ENCODE measurements at regions not wholly inside any gene's neighbourhood (a gene's known extent, or its start where the extent isn't known, plus 50 kb on each side); places are given as distances from the start of the nearest gene placed in this dataset.
"Not testable (repeated sequence)": the region's sequence is repeated elsewhere in the genome, so short reads cannot be mapped to it uniquely, and the experiment has no call there.

DNA sequence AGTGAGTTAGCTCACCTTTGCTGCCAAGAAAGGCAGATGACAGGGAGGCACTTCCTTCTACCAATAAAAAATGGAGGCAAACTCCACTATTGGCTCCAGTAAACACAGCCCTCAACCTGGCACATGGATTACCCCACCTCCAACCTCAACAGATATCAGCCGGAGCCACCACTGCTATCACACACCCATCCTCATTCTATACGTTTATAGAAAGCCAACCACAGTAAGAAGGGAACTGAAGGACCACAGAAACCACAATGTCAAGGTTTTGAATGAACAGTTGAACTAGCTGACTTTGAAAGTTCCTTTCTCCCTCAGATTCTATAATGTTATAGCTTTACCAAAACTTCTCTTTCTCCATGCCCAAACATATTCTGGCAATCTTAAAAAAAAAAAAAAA lies 526.2 kb downstream of the UQCRFS1 start:
- 21 to 40% (median 26%) methylated on average over 2 of the region's 2 CpGs for WGBS, 5 donors
- no peaks in the 10 kb centered on the region for H3K36me3 ChIP-seq
- H3K9me3 ChIP-seq, result peaks cover 0 to 18% (median 4%) of the 10 kb centered on the region in 8 donors
- H3K27ac ChIP-seq, result no peak overlapping the region
- DNase-seq, result no peak
- TF ChIP-seq POLR2AphosphoS5 (IDR thresholded peaks at IDR 0.05) (no peak), POLR2A (IDR thresholded peaks at IDR 0.05) (no peak)
- TF ChIP-seq, protein P1, sequence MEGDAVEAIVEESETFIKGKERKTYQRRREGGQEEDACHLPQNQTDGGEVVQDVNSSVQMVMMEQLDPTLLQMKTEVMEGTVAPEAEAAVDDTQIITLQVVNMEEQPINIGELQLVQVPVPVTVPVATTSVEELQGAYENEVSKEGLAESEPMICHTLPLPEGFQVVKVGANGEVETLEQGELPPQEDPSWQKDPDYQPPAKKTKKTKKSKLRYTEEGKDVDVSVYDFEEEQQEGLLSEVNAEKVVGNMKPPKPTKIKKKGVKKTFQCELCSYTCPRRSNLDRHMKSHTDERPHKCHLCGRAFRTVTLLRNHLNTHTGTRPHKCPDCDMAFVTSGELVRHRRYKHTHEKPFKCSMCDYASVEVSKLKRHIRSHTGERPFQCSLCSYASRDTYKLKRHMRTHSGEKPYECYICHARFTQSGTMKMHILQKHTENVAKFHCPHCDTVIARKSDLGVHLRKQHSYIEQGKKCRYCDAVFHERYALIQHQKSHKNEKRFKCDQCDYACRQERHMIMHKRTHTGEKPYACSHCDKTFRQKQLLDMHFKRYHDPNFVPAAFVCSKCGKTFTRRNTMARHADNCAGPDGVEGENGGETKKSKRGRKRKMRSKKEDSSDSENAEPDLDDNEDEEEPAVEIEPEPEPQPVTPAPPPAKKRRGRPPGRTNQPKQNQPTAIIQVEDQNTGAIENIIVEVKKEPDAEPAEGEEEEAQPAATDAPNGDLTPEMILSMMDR (IDR thresholded peaks at IDR 0.05 in 8 of 11, conservative IDR thresholded peaks at IDR 0.05 in 3 of 11), result no peak
- no peaks in the 10 kb centered on the region for H3K27me3 ChIP-seq (replicated peaks in 1 of 7)
- intact Hi-C loops (cut with DNase I; ENCODE audit: low total_unique reads), result no loop called here
- H3K4me3 ChIP-seq, result no peak overlapping the region
- no peaks in the 10 kb centered on the region for H3K4me1 ChIP-seq

DNA sequence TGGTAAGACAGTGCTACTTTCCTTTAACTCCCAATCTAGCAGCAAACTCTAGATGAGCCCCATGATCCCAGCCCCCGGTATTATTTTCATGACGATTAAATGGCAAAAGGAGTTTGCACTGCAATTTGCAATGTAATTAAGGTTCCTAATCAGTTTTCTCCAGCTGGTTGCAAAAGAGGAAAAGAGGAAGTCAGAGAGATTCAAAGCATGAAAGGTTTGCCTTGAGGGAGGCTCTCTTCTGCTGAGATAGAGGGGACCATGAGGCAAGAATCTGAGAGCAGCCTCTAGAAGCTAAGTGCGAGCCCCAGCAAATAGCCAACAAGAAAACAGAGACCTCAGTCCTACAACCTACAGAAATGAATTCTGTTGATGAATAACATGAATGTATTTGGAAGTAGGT lies 527.1 kb downstream of the UQCRFS1 start:
- Histone ChIP-seq H3K27ac (no peak overlapping the region), H3K9me3 (peaks cover 0 to 14% (median 4%) of the 10 kb centered on the region in 8 donors), H3K4me3 (no peak overlapping the region), H3K27me3 (replicated peaks in 1 of 7) (no peaks in the 10 kb centered on the region), H3K4me1 (no peaks in the 10 kb centered on the region), H3K36me3 (no peaks in the 10 kb centered on the region)
- DNase-seq, result no peak
- 86 to 95% (median 92%) methylated on average over 3 of the region's 3 CpGs for WGBS, 5 donors
- no peak for TF ChIP-seq POLR2A (IDR thresholded peaks at IDR 0.05)
- intact Hi-C loops (cut with DNase I; ENCODE audit: low total_unique reads), result no loop called here

DNA sequence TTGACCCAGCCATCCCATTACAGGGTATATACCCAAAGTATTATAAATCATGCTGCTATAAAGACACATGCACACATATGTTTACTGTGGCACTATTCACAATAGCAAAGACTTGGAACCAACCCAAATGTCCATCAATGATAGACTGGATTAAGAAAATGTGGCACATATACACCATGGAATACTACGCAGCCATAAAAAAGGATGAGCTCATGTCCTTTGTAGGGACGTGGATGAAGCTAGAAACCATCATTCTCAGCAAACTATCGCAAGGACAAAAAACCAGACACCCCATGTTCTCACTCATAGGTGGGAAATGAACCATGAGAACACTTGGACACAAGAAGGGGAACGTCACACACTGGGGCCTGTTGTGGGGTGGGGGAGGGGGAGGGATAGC lies 527.9 kb downstream of the UQCRFS1 start:
- H3K4me3 ChIP-seq; DNase-seq; H3K36me3 ChIP-seq; H3K27me3 ChIP-seq (replicated peaks in 1 of 7); H3K27ac ChIP-seq; intact Hi-C loops (cut with DNase I; ENCODE audit: low total_unique reads); H3K4me1 ChIP-seq: not testable (repeated sequence)
- peaks cover 0 to 14% (median 4%) of the 10 kb centered on the region in 8 donors for H3K9me3 ChIP-seq
- 80 to 93% (median 82%) methylated on average over 4 of the region's 4 CpGs for WGBS, 5 donors

DNA sequence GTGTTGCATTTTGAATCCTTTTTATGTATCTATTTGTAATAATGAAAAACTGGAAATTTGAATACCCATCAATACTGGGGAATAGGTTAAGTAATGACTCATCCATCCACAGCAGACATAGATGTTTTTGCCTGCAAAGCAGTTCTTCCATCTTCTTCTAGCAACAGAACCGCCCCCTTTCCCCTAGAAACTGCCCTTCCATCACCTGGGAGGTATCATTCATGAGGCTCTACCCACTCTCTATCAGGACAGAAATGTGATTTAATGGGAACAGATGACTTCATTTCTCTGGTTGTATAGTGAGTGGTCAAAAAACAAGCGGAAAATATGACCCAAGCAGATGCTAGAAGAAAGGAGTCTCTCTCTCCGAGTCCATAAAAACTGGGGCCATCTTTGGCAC lies 532.8 kb downstream of the UQCRFS1 start:
- no peak for DNase-seq
- intact Hi-C loops (cut with DNase I; ENCODE audit: low total_unique reads), result no loop called here
- Histone ChIP-seq H3K9me3 (peaks cover 0 to 19% (median 7%) of the 10 kb centered on the region in 8 donors), H3K27me3 (replicated peaks in 1 of 7) (no peaks in the 10 kb centered on the region), H3K27ac (no peak overlapping the region), H3K36me3 (no peaks in the 10 kb centered on the region), H3K4me1 (no peaks in the 10 kb centered on the region), H3K4me3 (no peak overlapping the region)
- 84 to 93% (median 88%) methylated on average over 3 of the region's 3 CpGs for WGBS, 5 donors
- TF ChIP-seq, protein P1 (IDR thresholded peaks at IDR 0.05 in 8 of 11, conservative IDR thresholded peaks at IDR 0.05 in 3 of 11), result no peak

DNA sequence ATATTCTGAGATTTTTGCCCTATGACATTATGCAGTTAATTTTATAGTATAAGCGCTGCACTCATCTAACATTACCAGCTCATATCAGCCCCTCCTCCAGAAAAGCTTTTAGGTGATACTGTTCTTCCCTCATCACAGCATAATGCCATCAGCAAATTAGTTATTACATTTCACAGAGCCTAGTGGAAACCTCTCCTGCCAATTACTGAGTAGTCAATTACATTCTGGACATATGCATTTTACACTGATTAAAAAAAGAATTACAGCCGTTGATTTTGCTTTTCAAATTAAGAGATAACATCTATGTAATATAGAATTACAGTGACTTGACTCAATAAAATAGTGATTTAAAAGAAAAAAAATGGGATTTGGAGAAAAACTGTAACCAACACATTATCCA lies 542.1 kb downstream of the UQCRFS1 start:
- no peaks in the 10 kb centered on the region for H3K27me3 ChIP-seq (replicated peaks in 1 of 7)
- no peaks in the 10 kb centered on the region for H3K36me3 ChIP-seq
- H3K9me3 ChIP-seq, result peaks cover 0 to 82% (median 44%) of the 10 kb centered on the region in 8 donors
- TF ChIP-seq POLR2AphosphoS5 (IDR thresholded peaks at IDR 0.05), result no peak
- TF ChIP-seq, protein P1 (IDR thresholded peaks at IDR 0.05 in 8 of 11, conservative IDR thresholded peaks at IDR 0.05 in 3 of 11), result no peak
- no peak for DNase-seq
- no peaks in the 10 kb centered on the region for H3K4me1 ChIP-seq
- H3K27ac ChIP-seq, result no peak overlapping the region
- H3K4me3 ChIP-seq, result no peak overlapping the region
- intact Hi-C loops (cut with DNase I; ENCODE audit: low total_unique reads), result no loop called here
- WGBS, 5 donors, result 86 to 93% (median 87%) methylated on average over 2 of the region's 2 CpGs

Measured in spleen (tissue), 11 donors.